ENCODE measurements at regions not wholly inside any gene's neighbourhood (a gene's known extent, or its start where the extent isn't known, plus 50 kb on each side); places are given as distances from the start of the nearest gene placed in this dataset.

DNA sequence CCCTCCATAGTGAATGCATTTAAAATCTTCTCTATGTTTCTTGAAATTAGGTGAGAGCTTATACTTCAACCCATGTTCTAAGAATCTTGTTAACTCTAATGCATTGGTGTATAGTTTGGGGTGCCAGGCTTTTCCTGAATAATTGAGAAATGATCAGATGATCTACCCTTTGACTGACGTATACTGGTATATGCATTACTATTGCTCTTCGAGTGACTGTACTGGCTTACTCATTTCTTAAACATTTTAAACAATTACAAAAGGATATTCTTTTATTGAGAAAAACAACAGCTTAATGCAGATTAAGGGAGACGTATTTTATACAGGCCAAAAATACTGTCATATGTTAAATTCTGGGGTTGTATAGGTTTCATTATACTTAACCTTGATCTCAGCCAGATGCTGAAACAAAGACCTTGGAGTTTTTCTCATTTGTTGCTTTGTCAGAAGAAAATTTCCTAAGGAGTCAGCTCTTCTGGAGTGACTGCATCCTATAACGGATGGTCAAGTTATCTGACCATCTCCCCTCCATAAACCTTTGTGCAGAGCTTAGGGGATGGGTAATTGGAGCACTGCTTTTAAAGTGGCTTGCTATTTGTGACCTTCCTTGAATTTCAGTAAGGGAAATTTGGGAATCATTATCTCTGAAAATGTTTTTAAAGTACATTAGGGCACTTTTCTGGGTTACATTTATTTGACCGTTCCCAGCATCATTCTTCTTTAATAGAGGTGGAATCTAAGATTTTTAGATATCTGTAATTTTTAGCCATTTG, 507.6 kb downstream of the PCNX1 start:
- TF ChIP-seq, protein P1, sequence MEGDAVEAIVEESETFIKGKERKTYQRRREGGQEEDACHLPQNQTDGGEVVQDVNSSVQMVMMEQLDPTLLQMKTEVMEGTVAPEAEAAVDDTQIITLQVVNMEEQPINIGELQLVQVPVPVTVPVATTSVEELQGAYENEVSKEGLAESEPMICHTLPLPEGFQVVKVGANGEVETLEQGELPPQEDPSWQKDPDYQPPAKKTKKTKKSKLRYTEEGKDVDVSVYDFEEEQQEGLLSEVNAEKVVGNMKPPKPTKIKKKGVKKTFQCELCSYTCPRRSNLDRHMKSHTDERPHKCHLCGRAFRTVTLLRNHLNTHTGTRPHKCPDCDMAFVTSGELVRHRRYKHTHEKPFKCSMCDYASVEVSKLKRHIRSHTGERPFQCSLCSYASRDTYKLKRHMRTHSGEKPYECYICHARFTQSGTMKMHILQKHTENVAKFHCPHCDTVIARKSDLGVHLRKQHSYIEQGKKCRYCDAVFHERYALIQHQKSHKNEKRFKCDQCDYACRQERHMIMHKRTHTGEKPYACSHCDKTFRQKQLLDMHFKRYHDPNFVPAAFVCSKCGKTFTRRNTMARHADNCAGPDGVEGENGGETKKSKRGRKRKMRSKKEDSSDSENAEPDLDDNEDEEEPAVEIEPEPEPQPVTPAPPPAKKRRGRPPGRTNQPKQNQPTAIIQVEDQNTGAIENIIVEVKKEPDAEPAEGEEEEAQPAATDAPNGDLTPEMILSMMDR (IDR thresholded peaks at IDR 0.05; ENCODE audit: low read length), result no peak
- no peak for TF ChIP-seq EZH2 (IDR thresholded peaks at IDR 0.05; ENCODE audit: borderline replicate concordance, low read length)

Data from OCI-LY1 (cell line).